NCI-H187 (cell line): ENCODE measurements at regions not wholly inside any gene's neighbourhood (a gene's known extent, or its start where the extent isn't known, plus 50 kb on each side); places are given as distances from the start of the nearest gene placed in this dataset.
"Not testable (repeated sequence)": the region's sequence is repeated elsewhere in the genome, so short reads cannot be mapped to it uniquely, and the experiment has no call there.

Experiments
- DNase-seq, 2 experiments: peaks; one replicate each; lab custom pipeline; 2025; lab: John Stamatoyannopoulos, UW

DNA sequence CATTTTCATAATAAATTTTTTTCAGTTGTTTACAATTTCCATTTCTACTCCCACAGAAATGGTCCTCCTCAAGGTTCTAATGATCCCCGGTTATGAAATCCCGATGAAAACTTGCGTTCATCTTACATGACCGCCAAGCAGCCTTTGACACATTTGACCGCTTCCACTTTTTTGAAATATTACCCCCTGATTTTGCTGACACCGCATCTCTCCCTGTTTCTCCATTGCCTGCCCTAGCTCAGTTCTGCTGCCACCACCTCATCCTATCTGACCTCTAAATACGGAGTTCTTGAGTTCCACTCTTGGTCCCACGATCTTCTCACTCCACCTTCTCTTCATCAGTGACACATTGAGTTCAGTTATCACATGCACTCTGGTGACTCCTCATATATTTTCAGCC is 74.1 kb downstream of the SLC35B3 start:
- DNase-seq = no peak

GRCh38 chr6:8352966-8353340 is 82.4 kb downstream of the SLC35B3 start:
- no peak for DNase-seq

- DNase-seq = no peak
Measured at GRCh38 chr6:8352335-8352965, 82.9 kb downstream of the SLC35B3 start.

DNA sequence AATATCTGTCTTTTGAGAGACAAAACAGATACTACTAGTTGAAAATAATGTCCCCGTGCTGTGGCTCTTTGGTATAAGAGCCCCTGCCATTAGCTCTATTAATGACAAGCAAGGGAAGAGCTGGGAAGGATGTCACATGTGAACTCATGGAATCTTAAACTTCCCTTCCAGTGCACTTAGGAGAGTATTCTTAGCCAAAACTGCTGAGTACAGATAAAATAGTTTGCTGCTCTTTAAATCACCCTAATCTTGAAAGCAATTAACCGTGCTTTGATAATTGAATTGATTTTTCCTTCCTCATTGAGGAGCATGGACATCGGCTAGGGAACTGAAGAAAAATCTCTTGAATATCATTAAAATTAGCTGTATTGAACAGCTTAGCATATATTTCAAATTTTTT is 91.7 kb downstream of the SLC35B3 start:
- no peak for DNase-seq

- no peak for DNase-seq
Measured at GRCh38 chr6:8342241-8342819, 93.0 kb downstream of the SLC35B3 start.

GRCh38 chr6:8337147-8337546 is 98.2 kb downstream of the SLC35B3 start:
- DNase-seq = no peak

DNA sequence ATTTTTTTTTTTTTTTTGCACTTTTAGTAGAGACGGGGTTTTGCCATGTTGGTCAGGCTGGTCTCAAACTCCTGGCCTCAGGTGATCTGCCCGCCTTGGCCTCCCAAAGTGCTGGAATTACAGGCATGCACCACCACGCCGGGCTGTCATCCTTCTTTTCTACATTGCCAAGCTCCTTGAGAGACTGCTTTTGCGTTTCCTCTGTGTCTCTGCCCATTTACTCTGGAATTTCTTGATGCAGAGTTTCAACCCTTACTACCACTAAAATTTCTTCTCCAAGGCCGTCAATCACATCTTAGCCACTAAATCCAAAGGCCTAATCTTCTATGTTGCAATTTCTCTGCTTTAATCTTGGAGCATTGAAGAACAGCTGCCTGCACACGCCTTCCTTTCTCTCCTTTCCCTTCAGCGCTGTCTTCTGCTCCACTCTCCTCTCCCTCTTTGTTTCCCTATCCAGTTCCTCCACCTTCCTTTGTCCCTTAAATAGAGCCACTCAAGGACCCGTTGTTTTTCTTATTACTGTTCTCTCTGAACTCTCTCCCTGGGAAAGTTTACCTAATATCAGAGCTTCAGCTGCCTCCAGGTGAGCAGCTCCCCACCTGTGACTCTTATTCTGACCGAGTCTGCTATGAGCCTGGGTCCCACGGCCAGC is 98.8 kb downstream of the SLC35B3 start:
- no peak for DNase-seq

DNA sequence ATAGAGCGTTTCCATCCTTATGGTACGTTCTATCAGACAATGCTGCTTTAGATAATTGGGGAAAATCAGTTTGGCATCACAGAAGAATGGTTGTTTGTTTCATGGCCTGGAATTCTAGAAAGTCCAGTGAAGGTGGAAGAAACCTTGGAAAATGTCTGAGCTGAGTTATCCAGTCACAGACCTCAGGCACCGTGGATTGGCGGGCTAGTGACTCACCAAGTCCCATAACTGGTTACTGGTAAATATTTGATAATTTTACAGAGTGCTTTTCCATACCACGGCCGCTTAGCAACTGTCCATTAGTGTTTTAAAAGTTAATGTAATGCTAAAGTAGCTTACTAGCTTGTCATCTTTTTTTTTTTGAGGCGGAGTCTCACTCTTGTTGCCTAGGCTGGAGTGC is 99.4 kb downstream of the SLC35B3 start:
- no peak for DNase-seq

DNA sequence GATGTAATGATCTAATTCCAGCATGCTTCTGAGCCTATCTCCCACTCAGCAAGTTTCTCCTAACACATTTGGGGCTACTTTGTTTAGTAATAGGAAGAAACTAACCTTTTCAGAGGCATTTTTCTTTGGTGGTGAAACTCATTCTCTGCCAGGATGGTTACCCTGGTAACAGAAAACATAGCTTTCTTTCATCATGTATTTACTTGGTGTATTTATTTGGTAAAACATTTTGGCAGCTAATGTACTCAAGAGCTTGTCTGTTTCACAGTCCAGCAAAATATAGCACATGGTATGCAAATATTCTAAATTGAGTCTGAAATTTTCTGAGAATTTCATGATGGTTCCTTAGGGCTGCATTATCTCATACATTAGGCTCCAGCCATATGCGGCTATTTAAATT is 100.0 kb downstream of the SLC35B3 start:
- DNase-seq = no peak

DNA sequence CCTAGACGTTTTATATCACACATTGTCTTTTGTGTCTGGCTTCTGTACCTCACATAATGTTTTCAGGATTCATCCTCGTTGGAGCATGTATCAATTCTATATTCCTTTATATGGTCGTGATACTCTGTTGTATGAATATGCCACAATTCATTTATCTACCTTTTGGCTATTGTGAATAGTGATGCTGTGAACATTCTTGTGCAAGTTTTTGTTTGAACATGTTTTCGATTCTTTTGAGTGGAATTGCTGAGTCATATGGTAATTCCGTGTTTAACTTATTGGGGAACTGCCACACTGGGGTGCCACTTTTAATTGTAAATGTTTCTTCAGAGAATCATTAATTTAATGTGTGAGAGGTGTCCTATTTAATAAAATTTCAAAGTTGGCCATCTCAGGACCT is 101.2 kb downstream of the SLC35B3 start:
- no peak for DNase-seq

DNA sequence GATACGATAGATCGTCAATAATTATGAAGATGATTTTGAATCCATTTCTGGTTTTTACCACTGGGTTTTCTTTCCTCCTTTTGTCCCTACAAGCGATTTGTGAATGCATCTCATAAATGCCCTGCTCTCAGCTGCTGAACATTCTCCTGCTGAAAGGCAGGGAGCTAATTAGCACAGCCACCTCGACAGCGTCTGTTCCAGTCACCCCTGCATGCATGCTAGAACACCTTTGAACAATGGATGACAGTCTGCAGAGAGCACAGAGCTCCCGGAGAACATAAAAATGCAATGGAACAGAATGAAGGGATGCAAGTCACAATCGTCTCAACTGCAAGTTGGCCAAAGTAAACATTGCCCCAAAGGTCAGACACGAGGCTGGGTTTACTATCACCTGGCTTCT is 105.8 kb downstream of the SLC35B3 start:
- DNase-seq = no peak

- no peak for DNase-seq
Measured at GRCh38 chr6:8325743-8326142, 109.6 kb downstream of the SLC35B3 start.

- DNase-seq = no peak
Measured at GRCh38 chr6:8322659-8323058, 112.7 kb downstream of the SLC35B3 start.

GRCh38 chr6:8321671-8322404 is 113.5 kb downstream of the SLC35B3 start:
- DNase-seq = no peak

- DNase-seq = no peak
Measured at GRCh38 chr6:8315154-8315553, 120.2 kb downstream of the SLC35B3 start.

GRCh38 chr6:8301502-8301901 is 133.8 kb downstream of the SLC35B3 start:
- DNase-seq = no peak

DNA sequence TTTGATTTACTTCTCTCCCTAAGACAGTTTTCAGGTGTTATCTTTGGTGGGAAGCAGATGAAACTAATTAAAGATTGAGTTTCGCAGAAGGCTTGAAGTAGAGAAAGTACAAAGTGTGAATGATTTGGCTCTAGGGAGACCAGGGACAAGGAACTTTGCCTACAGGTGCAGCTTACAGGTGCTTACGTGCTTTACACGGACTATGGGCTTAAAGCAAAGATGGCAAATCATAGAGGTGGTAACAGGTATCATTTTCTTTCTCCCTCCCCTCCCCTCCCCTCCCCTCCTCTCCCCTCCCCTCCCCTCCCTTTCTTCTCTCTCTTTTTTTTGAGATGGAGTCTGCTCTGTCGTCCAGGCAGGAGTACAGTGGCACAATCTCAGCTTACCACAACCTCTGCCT is 136.3 kb downstream of the SLC35B3 start:
- DNase-seq = no peak

DNA sequence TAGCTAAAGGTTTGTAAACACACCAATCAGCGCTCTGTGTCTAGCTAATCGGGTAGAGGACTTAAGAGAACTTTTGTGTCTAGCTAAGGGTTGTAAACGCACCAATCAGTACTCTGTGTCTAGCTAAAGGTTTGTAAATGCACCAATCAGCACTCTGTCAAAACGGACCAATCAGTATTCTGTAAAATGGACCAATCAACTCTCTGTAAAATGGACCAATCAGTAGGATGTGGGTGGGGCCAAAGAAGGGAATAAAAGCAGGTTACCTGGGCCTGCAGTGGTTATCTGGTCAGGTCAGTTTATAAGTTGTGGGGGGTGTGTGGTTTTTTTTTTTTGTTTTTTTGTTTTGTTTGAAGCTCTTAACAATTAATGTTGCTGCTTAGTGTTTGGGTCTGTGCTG is 152.4 kb downstream of the SLC35B3 start:
- DNase-seq = not testable (repeated sequence)

- no peak for DNase-seq
Measured at GRCh38 chr6:8282380-8282779, 153.0 kb downstream of the SLC35B3 start.

GRCh38 chr6:8279041-8279805 is 156.1 kb downstream of the SLC35B3 start:
- DNase-seq = no peak

DNA sequence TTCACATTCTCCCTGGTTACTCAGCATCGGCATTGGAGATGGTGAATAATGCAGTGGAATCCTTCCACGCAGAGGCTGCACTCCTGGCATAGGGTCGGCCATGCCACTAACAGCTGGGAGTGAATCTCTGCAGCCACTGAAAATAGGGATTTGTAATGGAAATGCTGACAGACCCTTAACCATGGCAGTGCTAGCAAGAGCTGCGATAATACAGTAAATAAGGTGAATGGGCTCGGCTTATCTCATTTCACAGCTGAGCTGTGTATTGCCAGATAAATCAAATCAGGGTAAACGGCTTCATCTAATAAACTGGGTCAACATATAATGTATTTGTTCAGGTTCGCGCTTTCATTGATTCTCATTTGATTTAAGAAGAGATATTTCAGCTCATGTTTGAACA is 156.8 kb downstream of the SLC35B3 start:
- no peak for DNase-seq

DNA sequence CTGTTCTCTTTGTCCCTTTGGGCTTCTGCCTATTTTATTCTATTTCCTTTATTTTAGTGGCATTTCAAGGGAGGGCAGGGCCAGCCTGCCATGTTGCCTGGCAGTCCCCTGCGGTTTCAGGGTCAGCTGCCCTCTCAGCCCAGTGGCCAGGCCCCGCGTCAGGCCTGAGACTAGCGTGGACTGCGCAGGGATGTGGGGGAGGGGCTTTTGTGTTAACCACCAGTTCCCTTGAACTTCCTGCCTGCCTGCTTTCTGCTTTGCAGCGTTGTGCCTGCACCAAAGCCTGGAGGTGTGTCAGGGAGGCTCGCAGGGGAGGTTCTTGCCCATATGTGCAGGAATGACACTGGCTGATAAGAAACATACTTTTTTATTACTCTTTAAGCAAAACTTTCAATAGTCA is 157.6 kb downstream of the SLC35B3 start:
- no peak for DNase-seq
